ENCODE measurements at regions not wholly inside any gene's neighbourhood (a gene's known extent, or its start where the extent isn't known, plus 50 kb on each side); places are given as distances from the start of the nearest gene placed in this dataset.

DNA sequence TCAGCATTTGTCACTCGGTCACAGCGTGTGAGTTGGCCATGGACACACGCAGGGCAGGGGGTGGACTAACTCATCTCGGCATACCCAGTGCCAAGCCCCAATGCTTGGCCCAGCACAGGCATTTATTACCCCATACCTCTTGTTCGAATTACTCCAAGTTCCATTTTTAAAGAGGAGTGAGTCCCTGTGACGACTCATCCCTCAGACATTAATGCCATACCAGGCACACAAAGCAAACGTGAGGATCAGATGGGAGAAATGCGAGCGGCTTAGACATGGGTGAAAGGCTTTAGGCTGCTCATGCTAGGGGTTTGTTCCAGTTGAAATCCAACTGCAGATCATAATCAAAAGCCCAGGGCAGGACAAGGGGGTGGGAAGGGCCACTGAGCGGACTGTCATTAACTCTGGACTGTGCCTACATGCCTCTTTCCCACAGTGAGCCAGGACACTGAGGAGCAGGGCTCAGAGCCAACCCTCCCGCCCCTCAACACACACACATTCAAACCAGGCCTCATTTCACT is 118.5 kb upstream of the NGF start:
- TF ChIP-seq, protein P1, sequence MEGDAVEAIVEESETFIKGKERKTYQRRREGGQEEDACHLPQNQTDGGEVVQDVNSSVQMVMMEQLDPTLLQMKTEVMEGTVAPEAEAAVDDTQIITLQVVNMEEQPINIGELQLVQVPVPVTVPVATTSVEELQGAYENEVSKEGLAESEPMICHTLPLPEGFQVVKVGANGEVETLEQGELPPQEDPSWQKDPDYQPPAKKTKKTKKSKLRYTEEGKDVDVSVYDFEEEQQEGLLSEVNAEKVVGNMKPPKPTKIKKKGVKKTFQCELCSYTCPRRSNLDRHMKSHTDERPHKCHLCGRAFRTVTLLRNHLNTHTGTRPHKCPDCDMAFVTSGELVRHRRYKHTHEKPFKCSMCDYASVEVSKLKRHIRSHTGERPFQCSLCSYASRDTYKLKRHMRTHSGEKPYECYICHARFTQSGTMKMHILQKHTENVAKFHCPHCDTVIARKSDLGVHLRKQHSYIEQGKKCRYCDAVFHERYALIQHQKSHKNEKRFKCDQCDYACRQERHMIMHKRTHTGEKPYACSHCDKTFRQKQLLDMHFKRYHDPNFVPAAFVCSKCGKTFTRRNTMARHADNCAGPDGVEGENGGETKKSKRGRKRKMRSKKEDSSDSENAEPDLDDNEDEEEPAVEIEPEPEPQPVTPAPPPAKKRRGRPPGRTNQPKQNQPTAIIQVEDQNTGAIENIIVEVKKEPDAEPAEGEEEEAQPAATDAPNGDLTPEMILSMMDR (conservative IDR thresholded peaks at IDR 0.05) = no peak
- no peak for TF ChIP-seq ZFX (IDR thresholded peaks at IDR 0.05)

All from C4-2B (cell line).